ENCODE measurements at regions not wholly inside any gene's neighbourhood (a gene's known extent, or its start where the extent isn't known, plus 50 kb on each side); places are given as distances from the start of the nearest gene placed in this dataset.

DNA sequence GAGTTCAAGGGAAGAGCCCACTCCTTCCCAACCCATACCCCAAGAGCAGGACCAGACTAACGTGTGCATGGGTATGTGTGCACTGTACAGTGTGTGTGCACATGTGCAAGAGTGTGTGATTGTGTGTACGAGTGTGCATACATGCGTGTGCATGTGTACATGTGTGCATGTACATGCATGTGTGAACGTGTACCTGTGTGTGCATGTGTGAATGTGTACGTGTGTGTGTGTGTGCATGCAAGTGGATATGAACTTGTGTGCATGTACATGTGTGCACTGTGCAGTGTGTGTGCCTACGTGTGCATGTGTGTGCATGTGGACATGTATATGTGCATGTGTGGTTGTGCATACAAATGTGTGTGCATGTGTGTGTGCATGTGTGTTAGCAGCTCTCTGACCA, 223.1 kb downstream of the RBFOX3 start:
- Histone ChIP-seq H3K4me3 (no peak overlapping the region), H3K27ac (no peak overlapping the region), H3K4me1 (peaks cover 0 to 7% (median 2%) of the 10 kb centered on the region in 4 donors), H3K9me3 (no peaks in the 10 kb centered on the region), H3K36me3 (no peaks in the 10 kb centered on the region), H3K27me3 (peaks cover 0 to 86% (median 66%) of the 10 kb centered on the region in 3 donors)
- 54 to 77% (median 71%) methylated on average over 5 to 6 of the region's 6 CpGs for WGBS, 5 donors
- no peak for DNase-seq
- intact Hi-C loops (cut with DNase I; ENCODE audit: low total_unique reads): no loop called here
- no peak for TF ChIP-seq CTCF (IDR thresholded peaks at IDR 0.05)
- TF ChIP-seq EP300 (IDR thresholded peaks at IDR 0.05): no peak
- TF ChIP-seq POLR2AphosphoS5 (IDR thresholded peaks at IDR 0.05): no peak
- no peak for TF ChIP-seq POLR2A (IDR thresholded peaks at IDR 0.05)

DNA sequence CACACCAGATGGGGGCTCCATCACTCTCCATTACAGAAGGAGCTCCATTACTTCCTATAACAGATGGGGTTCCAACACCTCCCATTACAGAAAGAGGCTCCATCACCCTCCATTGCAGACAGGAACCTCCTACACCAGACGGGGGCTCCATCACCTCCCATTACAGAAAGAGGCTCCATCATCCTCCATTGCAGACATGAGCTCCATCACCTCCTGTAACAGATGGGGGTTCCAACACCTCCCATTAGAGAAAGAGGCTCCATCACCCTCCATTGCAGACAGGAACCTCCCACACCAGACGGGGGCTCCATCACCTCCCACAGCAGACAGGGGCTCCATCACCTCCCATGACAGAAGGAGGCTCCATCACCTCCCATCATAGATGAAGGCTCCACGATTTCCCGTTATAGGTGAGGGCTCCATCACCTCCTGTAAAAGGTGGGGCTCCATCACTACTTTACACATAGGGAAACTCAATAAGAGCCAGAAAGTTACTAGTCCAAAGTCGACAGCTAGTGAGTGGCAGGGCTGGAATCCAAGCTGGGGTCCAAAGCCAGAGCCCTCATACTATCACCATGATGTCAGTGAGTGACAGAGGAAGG, 224.8 kb downstream of the RBFOX3 start:
- Histone ChIP-seq H3K9me3 (no peaks in the 10 kb centered on the region), H3K4me3 (no peak overlapping the region), H3K27ac (no peak overlapping the region), H3K27me3 (peaks cover 0 to 85% (median 59%) of the 10 kb centered on the region in 3 donors), H3K36me3 (no peaks in the 10 kb centered on the region), H3K4me1 (no peaks in the 10 kb centered on the region)
- intact Hi-C loops (cut with DNase I; ENCODE audit: low total_unique reads): no loop called here
- no peak for DNase-seq
- 84 to 94% (median 92%) methylated on average over 4 to 5 of the region's 5 CpGs for WGBS, 5 donors
- no peak for TF ChIP-seq POLR2A (IDR thresholded peaks at IDR 0.05)
- no peak for TF ChIP-seq CTCF (IDR thresholded peaks at IDR 0.05)
- TF ChIP-seq POLR2AphosphoS5 (IDR thresholded peaks at IDR 0.05): no peak
- no peak for TF ChIP-seq EP300 (IDR thresholded peaks at IDR 0.05)

- H3K9me3 ChIP-seq: no peaks in the 10 kb centered on the region
- no peaks in the 10 kb centered on the region for H3K36me3 ChIP-seq
- no peaks in the 10 kb centered on the region for H3K4me1 ChIP-seq
- WGBS, 5 donors: 67 to 72% (median 70%) methylated on average over 8 to 9 of the region's 9 CpGs
- intact Hi-C loops (cut with DNase I; ENCODE audit: low total_unique reads): no loop called here
- H3K27ac ChIP-seq: no peak overlapping the region
- peaks cover 0 to 82% (median 49%) of the 10 kb centered on the region in 3 donors for H3K27me3 ChIP-seq
- TF ChIP-seq POLR2A (IDR thresholded peaks at IDR 0.05) (no peak), CTCF (IDR thresholded peaks at IDR 0.05) (no peak), EP300 (IDR thresholded peaks at IDR 0.05) (no peak), POLR2AphosphoS5 (IDR thresholded peaks at IDR 0.05) (no peak)
- no peak overlapping the region for H3K4me3 ChIP-seq
- no peak for DNase-seq
Measured at GRCh38 chr17:79382313-79382712, 228.5 kb downstream of the RBFOX3 start.

DNA sequence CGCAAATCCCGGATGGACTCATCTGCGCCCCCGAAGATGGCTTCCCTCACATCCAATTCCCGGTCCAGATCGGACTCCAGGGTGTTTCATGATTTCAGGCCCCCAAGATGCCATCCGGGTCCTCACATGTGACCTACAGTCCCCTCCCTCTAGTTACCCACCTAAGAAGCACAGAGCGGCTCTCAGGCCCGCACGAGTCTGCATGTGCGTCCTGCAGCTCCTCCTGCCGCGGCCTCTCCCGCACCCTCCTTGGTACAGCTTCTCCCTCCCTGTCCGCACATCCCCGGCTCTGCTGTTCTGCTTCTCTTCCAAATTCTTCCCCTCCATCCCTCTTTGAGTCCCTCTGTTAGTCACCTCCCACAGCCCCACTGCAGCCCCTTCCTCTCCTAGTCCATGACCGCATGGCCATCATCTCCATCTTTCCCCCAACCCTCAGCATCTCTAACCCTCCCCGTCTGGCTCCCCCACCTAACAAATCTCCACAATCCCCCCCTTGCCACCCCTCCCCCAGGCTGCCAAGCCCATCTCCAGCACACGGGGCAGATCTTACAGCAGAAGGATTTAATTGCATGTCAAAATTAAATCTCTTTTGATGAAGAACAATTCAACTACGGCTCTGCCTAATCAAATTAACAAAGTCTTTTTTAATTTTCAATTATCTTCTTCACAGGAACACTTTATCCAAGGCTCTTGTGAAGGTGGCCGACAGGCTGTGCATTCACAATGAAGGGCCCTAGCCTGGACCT, 231.0 kb downstream of the RBFOX3 start:
- Histone ChIP-seq H3K4me1 (no peaks in the 10 kb centered on the region), H3K27ac (no peak overlapping the region), H3K36me3 (no peaks in the 10 kb centered on the region), H3K9me3 (no peaks in the 10 kb centered on the region), H3K27me3 (peaks cover 0 to 95% (median 54%) of the 10 kb centered on the region in 3 donors), H3K4me3 (no peak overlapping the region)
- DNase-seq: no peak
- TF ChIP-seq POLR2A (IDR thresholded peaks at IDR 0.05) (no peak), EP300 (IDR thresholded peaks at IDR 0.05) (no peak), CTCF (IDR thresholded peaks at IDR 0.05) (no peak), POLR2AphosphoS5 (IDR thresholded peaks at IDR 0.05) (no peak)
- intact Hi-C loops (cut with DNase I; ENCODE audit: low total_unique reads): no loop called here
- WGBS, 5 donors: 71 to 82% (median 76%) methylated on average over 18 to 21 of the region's 21 CpGs
